ENCODE measurements at regions not wholly inside any gene's neighbourhood (a gene's known extent, or its start where the extent isn't known, plus 50 kb on each side); places are given as distances from the start of the nearest gene placed in this dataset.
"Not testable (repeated sequence)": the region's sequence is repeated elsewhere in the genome, so short reads cannot be mapped to it uniquely, and the experiment has no call there.

DNA sequence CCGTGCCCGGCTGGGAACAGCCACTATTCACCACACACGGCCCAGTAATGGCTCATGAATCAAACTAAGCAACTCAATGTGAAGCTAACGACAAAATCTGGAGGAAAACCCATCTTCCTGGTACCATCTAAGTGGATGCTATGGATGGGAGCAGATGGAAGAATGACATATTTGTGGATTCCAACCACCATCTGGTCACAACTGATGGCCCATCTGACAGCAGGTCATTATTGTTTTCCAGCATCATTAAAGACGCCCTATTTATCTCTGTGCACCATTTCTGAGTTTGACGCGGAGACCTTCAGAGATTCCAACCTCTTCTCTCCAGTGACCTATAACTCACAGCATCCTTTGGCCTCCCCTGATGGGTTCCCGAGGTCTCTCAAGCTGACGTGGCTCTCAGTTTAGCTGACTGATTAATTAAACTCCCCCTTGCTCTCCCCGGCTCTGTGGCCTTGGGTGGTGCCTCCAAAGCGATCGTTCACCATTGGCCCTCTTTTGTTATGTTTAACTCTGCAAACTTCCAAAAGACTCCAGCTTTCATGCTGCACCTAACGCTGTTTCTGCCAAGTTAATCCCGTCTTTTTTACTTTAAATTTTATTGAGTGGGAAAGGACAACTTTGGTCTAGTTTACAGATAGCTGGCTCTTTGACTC is 1514.4 kb downstream of the BRD1 start:
- DNase-seq (ENCODE audit: low spot score) = no peak

DNA sequence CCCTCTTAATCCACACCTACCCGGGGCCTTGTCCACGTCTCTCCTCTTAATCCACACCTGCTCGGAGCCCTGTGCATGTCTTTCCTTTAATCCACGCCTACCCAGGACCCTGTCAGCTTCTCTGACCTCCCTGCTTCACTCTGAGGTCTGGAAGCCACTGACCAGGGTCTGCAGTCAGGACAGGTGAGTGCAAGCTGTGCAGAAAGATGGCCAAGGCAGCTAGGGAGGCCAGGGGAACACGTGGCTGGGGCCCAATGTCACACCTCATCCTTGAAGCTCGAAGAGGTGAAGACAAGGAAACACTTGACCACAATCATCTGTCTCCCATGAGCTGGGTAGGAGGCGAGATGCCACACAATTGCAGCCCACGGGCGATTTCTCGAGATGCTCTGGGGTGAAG is 1516.9 kb downstream of the BRD1 start:
- no peak for DNase-seq (ENCODE audit: low spot score)

DNA sequence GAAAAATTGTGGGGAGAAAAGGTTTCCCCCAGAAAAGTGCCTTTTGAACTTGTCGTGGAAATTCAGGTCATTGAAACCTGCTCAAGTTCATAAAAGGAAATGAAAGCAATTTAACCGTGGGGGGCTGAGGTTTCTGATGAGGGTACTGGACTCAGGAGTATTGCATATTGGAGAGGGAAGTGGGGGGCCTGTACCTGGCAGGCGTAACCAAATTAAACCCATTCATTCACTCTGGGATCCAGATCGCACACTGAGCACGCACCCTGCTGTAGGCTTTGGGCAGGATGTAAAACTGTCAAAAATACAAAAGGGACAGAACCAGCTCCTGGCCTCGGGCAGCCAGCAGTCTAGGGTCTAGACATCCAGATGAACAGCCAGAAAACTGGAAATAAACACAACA is 1517.4 kb downstream of the BRD1 start:
- no peak for DNase-seq (ENCODE audit: low spot score)

DNA sequence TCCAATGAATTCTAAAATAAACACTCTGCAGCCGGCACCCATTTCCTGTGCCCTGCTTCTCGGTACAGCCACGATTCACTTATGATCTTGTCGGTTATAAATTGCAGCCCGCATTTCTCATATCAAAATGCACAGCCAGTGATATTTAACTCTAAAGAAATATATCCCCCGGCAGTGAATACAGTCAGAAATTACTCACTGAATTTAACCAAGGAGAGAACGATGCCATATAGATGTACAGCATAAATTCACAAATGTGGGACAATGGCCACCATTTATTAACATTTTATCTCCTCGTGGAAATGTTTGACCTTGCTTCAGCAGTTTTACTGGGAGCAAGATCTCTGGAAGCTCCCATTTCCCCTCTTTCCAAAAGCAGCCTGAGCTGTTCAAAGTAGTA is 1517.8 kb downstream of the BRD1 start:
- no peak for DNase-seq (ENCODE audit: low spot score)

DNA sequence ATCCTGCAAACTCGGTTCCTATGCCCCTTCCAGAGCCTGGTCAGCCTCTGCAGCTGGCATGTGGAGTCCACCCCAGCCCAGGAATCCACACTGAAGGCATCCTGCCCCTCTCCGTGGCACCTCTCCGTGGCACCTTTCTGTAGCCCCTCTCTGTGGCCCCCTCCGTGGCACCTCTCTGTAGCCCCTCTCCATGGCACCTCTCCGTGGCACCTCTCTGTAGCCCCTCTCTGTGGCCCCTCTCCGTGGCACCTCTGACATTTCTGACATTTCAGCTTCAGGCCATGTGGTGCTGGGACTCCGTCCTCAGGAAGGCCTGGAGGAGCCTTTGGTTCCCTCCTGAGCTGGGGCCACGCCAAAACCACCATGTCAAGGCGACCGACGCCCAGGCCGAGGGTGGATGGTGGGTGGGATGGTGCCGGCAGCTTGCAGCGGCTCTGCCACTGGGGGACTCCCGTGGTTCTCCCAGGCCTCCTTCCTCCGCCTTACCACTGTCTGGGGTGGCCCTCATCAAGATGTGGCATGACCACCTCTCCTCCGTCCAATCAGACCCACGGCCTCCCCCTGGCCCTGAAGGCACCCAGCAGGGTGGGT is 1518.5 kb downstream of the BRD1 start:
- DNase-seq (ENCODE audit: low spot score) = no peak

DNA sequence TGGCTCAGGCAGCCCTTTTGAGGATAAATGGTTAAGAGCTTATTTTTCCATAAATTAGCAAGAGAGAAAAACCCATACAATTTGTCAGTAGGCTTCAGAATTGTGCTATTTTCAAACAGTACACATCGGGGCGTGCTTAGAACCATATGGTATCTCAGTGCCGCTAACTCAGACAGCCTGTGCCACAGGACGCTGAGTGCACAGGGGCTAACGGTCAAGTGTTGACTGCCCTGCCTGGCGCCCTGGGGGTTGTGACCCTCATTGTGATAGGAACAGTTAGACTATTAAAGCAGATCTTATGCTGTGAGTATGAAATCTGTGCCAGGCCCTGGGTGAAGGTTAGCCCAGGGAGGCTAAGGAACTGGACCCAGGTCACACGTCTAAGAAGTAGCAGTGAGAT is 1519.7 kb downstream of the BRD1 start:
- DNase-seq (ENCODE audit: low spot score) = no peak

DNA sequence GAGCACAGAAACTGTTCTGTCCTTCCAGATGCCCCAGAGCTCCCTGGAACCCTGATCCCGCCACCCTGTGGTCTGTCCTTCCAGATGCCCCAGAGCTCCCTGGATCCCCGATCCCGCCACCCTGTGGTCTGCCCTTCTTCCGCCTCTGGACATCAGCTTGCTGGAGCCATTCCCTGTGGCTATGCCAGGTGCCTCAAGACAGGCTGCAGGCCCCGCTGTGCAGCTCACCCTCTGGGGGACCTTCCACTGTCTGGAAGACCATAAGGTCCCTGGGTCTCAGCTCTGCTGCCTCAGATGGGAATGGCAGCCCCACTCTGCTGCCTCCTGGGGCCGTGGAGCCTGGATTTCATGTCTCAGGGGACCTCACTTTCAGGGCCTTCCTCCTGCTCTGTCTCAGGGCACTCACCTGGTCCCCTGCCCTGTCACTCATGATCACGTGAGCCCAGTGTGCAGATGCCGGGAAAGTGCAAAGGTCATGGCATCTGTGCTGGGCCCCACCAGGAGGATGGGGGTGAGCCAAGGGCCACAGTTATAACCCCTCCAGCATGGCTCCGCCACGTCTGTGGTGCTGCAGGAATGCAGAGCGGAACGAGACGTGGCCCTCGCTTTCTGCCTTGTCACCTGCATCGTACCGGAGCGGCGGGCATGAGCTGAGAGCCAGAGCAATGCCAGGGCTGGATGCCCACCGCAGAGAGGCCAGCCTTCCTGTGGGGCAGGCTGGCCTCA is 1520.7 kb downstream of the BRD1 start:
- no peak for DNase-seq (ENCODE audit: low spot score)

DNA sequence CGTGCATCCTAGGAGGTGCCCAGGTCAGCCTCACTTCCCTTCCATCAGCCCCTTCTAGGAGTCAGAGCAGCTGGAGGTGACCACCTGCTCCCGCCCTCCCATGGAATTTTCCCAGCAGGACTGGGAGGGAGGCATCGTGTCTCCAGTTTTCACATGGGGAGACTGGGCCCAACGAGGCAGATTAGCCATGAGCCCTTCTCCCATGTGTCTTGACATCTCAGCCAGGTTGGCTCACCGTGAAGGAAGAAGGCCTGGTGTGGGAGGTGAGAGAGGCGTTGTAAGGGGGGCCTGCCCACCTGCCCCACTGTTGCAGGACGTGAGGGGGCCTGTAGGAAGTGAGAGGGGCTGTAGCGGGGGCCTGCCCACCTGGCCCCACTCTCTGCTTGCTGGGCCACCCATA is 1521.4 kb downstream of the BRD1 start:
- no peak for DNase-seq (ENCODE audit: low spot score)

DNA sequence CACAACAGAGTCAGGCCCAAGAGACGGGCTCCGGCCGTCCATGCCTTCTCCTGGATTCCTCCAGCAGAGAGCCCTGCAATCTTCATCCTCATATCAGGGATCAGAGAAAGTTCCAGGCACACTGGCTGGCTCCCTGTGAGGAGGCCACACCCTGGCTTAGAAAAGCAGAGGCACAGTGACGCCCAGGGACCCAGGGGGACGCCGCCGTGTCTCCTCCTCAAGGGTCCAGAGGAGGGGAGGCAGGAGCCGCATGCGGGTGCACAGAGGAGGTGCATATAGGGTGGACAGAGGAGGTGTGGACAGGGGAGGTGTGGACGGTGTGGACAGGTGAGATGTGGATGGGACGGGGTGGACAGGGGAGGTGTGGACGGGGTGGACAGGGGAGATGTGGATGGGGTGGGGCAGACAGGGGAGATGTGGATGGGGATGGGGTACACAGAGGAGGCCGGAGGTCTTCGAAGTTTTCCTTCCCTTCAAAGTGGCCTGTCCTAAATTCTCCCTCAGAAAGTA is 1521.9 kb downstream of the BRD1 start:
- DNase-seq (ENCODE audit: low spot score) = no peak

DNA sequence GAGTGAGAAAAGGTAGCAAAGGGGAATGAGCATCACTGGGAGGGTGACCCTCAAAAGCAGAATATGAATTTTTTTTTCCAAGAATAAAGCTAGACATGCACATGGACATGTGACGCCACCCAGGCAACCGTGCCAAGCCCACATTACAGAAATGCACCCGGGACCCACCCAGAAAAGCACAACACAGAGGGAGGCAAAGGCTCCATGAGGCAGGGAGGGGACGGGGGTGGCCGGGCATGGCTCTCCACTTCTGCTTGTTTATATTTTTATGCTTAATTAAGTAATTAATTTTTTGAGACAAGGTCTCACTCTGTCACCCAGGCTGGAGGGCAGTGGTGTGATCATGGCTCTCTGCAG is 1524.3 kb downstream of the BRD1 start:
- DNase-seq (ENCODE audit: low spot score) = no peak

DNA sequence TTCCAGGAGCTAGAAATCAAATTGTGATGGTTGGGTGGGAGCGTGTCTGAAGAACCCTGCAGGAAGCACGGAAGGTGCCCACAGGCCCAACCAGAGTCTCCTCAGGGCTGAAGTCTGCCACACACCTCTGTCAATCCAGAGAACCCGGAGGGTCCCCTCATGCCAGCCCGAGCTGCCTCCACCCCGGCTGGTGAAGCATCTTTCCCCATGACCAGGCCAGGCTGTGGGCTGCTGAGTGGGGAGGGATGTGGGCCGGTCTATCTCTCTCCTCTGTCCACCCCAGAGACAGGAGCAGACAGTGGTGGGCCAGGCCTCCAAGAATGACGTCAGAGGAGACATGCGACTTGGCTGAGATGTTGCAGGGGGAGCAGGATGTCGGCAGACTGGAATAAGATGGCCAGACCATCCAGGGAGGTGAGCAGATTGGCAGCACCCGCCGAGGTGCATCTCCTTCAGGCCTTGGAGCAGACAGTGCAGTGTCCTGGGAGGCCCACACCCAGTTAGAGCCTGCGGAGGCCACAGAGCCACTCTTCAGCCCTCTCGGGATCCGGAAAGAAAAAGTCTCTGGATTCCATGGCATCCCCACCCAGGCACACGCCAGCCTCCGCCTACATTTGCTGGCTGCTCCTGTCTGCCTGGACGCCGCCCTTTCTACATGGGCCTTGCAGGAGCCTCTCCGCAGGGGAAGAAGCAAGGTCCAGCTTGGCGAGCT is 1524.9 kb downstream of the BRD1 start:
- no peak for DNase-seq (ENCODE audit: low spot score)

DNA sequence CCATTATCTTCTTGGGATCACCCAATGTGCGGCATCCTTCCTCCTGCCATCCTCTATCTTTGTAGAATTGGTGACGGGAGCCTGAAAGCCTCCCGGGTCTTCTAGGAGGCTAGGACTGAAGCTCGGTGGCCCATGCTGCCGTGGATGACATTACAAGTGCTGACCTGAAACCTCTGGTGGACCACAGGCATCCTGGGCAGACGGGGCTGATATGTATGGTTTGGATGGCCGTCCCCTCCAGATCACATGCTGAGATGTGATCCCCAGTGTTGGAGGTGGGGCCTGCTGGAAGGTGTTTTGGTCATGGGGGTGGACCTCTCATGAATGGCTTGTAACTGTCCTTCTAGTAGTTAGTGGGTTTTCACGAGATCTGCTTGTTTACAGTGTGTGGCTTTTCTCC is 1525.8 kb downstream of the BRD1 start:
- DNase-seq (ENCODE audit: low spot score) = no peak

DNA sequence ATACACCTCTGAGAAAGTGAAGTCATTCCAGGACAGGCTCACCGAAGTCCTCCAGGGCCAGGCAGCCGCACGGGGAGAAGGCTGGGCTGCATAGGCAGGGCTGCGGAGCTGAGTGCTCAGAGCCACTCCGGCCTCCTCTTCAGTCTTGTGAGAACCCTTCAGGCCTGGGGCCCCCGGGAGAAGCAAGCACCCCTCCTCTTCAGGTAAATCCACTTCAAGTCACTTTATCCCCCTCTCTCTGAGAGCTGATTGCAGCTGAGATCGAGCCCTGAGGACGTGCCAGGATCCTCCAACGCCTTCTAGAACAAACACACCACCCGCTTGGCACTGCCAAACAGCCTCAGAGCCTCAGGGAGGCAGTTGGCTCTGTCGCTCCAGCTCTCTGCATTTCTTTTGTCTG is 1526.3 kb downstream of the BRD1 start:
- no peak for DNase-seq (ENCODE audit: low spot score)

DNA sequence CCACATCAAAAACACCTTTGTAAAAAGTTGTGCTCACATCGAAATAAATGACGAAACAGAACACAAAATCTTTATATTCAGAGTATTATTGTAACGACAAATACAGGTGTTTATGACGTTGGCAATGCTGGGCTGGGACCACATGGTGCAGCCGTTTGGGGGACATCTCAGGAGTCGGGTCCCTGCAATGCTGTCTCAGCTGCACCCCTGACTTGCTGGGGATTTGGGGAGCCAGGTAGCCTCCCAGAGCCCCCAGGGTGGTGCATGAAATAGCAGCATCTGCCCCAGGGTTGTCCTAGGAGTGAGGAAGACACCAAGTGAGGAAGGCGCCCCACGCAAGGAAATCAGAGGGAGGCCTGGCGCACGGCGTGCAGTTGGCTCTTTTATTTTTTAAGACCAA is 1526.8 kb downstream of the BRD1 start:
- no peak for DNase-seq (ENCODE audit: low spot score)

DNA sequence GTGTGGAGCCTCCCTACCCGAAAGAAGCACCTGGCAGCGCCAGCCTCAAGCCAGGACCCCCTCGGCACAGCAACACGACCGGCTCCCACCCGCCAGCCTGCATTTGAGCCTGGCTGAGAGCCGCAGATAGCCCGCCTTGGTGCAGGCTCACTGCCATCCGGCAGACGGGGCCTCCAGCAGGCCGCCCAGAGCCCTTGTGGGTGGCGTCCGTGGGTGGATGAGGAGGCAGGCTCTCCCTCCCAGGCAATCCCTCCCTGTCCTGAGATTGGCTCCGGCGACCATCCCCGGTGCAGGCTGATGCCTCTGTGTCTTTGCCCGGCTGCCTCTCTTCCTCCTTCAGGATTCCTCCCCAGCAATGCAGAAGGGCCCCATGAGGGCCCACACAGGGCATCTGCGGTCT is 1527.9 kb downstream of the BRD1 start:
- no peak for DNase-seq (ENCODE audit: low spot score)

DNA sequence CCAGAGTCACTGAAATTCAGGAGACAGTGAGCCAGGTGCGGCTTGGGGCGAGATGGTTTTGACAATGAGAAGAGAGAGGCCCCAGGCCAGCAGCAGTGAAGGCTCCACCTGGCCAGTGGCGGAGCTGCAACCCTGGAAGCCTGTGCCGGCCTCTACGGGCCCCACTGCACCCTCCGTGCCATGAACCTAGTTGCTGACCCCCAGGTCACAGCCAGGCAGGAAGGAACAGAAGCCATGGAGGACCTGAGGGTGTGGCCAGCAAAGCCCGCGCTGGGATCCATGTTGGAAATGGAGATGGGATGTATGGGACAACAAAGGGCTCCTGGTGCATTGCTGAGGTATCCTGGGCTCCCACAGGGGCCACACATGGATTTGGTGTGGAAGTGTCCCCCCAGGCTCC is 1528.5 kb downstream of the BRD1 start:
- DNase-seq (ENCODE audit: low spot score) = no peak

DNA sequence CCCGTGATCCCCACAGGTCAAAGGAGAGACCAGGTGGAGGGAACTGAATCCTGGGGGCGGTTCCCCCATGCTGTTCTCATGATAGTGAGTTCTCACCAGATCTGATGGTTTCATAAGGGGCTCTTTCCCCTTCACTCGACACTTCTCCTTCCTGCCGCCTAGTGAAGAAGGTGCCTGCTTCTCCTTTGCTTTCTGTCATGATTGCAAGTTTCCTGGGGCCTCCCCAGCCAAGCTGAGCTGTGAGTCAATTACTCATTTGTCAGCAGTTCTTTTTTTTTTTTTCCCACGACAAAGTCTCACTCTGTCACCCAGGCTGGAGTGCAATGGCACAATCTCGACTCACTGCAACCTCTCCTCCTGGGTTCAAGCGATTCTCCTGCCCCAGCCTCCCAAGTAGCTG is 1530.4 kb downstream of the BRD1 start:
- DNase-seq (ENCODE audit: low spot score) = no peak

DNA sequence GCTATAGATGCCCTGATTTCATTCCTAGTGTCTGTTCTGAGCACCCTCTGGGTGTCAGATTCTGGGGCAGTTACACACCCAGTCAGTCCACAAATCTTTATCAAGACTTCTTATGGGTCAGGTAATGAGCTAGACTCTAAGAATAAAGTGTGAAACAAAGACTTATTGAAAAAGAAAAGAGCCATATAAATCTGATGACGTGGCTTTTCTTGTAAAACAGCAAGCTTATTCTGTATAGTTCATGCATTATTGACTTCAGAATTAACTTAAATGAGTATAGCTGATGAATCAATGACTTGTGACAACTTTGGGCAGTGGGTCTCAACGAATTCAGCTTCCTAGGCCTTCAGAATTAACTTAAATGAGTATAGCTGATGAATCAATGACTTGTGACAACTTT is 1527.5 kb downstream of the TBC1D22A start:
- DNase-seq (ENCODE audit: low spot score) = not testable (repeated sequence)

DNA sequence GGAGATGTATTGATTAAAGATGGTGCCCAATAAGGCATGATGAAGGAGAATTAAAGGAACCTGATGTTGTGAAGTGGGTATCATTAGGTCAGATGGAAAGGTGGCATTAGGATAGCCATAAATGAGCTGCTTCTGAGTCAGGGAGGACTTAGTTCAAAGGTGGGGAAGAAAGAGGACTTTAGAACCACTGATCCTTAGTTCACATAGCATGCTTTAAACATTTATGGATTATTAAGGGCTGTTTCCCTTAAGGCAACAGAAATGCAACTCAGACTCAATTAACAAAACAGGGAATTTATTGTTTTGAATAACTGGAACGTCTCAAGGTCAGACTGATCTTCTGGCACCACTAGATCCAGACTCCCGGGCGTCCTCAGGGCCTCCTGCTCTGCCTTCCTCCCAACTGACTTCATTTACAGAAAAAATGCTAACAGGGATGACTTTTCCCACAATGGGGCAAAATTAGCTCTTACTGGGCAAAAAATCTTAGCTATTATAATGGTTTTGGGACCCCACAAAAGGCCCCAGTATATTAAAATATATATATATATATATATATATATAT is 1526.0 kb downstream of the TBC1D22A start:
- no peak for DNase-seq (ENCODE audit: low spot score)

DNA sequence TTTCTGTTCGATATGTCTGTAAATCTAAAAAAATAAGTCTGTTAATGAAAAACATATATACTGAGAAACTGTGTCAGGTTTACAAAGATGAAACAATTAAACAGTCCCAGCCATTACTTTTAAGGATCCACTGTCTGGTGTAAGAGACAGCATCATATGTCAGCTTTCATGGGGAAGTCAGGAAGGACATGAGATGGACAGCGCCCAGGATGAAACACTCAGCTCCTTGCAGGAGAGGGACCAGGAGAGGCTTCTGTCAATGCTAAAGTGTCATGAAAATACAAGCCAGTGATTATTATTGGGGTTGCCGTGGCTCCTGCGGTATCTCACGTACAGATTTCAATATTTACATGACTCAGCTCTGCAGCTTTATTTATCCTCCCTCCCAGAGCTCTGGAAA is 1524.6 kb downstream of the TBC1D22A start:
- no peak for DNase-seq (ENCODE audit: low spot score)

DNA sequence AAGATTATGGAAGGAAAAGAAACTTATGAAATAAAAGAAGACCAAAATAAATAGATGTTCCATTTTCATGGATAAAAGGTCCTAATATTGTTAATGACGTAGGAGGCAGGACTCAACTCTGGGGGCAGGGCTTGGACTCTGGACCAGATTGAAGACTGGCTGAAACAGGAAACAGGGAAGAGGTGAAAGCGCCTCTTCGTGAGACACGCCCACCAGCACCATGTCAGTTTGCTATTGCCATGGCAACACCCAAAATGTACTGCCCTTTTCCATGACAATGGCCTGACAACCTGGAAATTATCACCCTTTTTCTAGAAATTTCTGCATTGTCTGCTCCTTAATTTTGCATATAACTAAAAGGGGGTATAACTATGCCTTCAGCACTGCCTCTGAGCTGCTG is 1522.2 kb downstream of the TBC1D22A start:
- no peak for DNase-seq (ENCODE audit: low spot score)

DNA sequence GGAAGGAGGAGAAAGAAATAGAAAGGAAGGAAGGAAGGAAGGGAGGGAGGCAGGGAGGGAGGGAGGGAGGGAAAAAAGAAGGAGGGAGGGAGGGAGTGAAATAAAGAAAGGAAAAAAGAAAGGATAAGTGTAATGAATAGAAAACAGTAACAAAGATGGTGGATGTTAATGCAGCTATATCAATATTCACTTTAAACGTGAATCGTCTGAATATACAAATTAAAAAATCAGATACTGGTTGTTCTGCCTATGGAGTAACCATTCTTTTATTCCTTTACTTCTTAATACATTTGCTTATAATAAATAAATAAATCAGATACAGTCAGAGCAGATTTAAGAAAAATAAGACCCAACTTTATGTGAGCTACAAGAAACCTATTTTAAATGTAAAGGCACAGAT is 1520.4 kb downstream of the TBC1D22A start:
- no peak for DNase-seq (ENCODE audit: low spot score)

DNA sequence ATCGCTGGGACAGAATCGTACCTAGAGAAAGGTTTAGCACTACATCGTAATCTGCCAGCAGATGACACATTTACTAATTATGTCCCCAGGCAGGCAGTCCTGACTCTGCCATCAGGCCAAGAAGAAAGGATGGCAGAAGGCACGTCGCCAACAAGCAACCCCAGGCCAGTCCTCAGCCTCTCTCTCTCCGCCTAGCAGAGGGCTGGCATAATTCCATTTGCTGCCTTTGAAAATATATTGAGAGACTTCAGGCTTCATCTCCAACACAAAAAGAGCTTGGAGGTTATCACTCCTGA is 1517.0 kb downstream of the TBC1D22A start:
- no peak for DNase-seq (ENCODE audit: low spot score)

Data from AG08396 (cell line).